OCI-LY1 (cell line): ENCODE measurements at regions not wholly inside any gene's neighbourhood (a gene's known extent, or its start where the extent isn't known, plus 50 kb on each side); places are given as distances from the start of the nearest gene placed in this dataset.

Source experiments
- H2AFZ ChIP-seq: fragments of 200-600 bp; sonication (generic), shearing (Covaris generic); 2 replicates; pipeline ENCODE4 v1.6.0; 2014; ENCODE audit warnings: antibody characterized with exemption, mild to moderate bottlenecking, low read length
- H3F3A ChIP-seq: fragments of 200-600 bp; sonication (generic), shearing (Covaris generic); 2 replicates; pipeline ENCODE4 v1.6.0; 2014; ENCODE audit warnings: mild to moderate bottlenecking, antibody characterized with exemption, low read length, moderate library complexity; ENCODE audit not compliant: insufficient read depth
- H3K27ac ChIP-seq: fragments of 200-600 bp; sonication (generic); 2 replicates; pipeline ENCODE4 v1.5.1; 2014; ENCODE audit warnings: low read length, mixed run types, mild to moderate bottlenecking, low read depth; ENCODE audit not compliant: poor library complexity, severe bottlenecking
- H3K27me3 ChIP-seq: fragments of 200-600 bp; sonication (generic); 2 replicates; pipeline ENCODE4 v1.6.0; 2014; ENCODE audit warnings: antibody characterized with exemption, mild to moderate bottlenecking, low read length, moderate library complexity; ENCODE audit not compliant: insufficient read depth
- H3K36me3 ChIP-seq: fragments of 200-600 bp; sonication (generic); 2 replicates; pipeline ENCODE4 v1.6.1; 2014; ENCODE audit warnings: mild to moderate bottlenecking, antibody characterized with exemption, low read length, moderate library complexity, mixed read lengths; ENCODE audit not compliant: insufficient read depth
- H3K4me1 ChIP-seq: fragments of 200-600 bp; sonication (generic); 2 replicates; pipeline ENCODE4 v1.5.1; 2014; ENCODE audit warnings: mild to moderate bottlenecking, low read length, moderate library complexity; ENCODE audit not compliant: insufficient read depth, severe bottlenecking
- H3K4me2 ChIP-seq: fragments of 200-600 bp; sonication (generic), shearing (Covaris generic); 2 replicates; pipeline ENCODE4 v1.6.1; 2014; ENCODE audit warnings: low read length
- H3K4me3 ChIP-seq: fragments of 200-600 bp; sonication (generic); 2 replicates; pipeline ENCODE4 v1.5.1; 2014; ENCODE audit warnings: low read length, low read depth, mild to moderate bottlenecking, mixed read lengths; ENCODE audit not compliant: poor library complexity, severe bottlenecking
- H3K79me2 ChIP-seq: fragments of 200-600 bp; shearing (Covaris generic); 2 replicates; pipeline ENCODE4 v1.6.1; 2016; ENCODE audit warnings: mixed run types, low read length, mixed read lengths; ENCODE audit not compliant: insufficient read depth
- H3K9ac ChIP-seq: fragments of 200-600 bp; sonication (generic), shearing (Covaris generic); 2 replicates; pipeline ENCODE4 v1.6.1; 2014; ENCODE audit warnings: mild to moderate bottlenecking, low read length, mixed read lengths
- H3K9me2 ChIP-seq: fragments of 200-600 bp; sonication (generic), shearing (Covaris generic); 2 replicates; pipeline ENCODE4 v1.6.1; 2014; ENCODE audit warnings: low read depth, mild to moderate bottlenecking, low read length, mixed read lengths
- H3K9me3 ChIP-seq: fragments of 200-600 bp; shearing (Covaris generic); 2 replicates; pipeline ENCODE4 v1.6.1; 2014; ENCODE audit warnings: low read length, mixed read lengths
- H4K20me1 ChIP-seq: fragments of 200-600 bp; sonication (generic), shearing (Covaris generic); 2 replicates; pipeline ENCODE4 v1.6.0; 2016; ENCODE audit warnings: mild to moderate bottlenecking, low read length; ENCODE audit not compliant: insufficient read depth
- CTCF ChIP-seq: fragments of 200-600 bp; sonication (generic), shearing (Covaris generic); IDR thresholded peaks from 2 replicates; pipeline ENCODE4 v1.5.1; 2017; ENCODE audit warnings: mild to moderate bottlenecking, antibody characterized with exemption, low read length, moderate library complexity, mixed read lengths
- EZH2 ChIP-seq: fragments of 200-600 bp; sonication (generic), shearing (Covaris generic); IDR thresholded peaks from 2 replicates; pipeline ENCODE4 v1.8.0; 2017; ENCODE audit warnings: borderline replicate concordance, mixed run types, mild to moderate bottlenecking, antibody characterized with exemption, low read length, moderate library complexity, mixed read lengths

DNA sequence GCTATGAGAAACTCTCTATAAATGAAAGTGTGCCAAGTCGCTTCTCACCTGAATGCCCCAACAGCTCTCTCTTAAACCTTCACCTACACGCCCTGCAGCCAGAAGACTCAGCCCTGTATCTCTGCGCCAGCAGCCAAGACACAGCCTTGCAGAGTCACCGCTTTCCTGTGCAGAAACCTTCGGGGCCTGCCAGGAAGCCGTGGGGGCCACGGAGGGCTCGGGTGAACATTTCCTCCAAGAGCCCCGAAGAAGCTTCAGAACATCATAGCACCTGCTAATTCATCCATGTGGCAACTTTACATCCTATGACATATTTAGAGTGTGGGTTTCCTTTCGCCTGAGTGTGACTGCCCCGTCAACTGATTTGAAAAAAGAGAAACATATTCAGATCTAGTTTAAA is 55.7 kb upstream of the PRSS58 start:
- Histone ChIP-seq H3K79me2 (no peaks in the 10 kb centered on the region), H3K9me2 (no peaks in the 10 kb centered on the region), H3K4me2 (no peak overlapping the region), H3K9me3 (no peaks in the 10 kb centered on the region), H3F3A (no peaks in the 10 kb centered on the region), H2AFZ (no peak overlapping the region), H3K9ac (no peak overlapping the region), H3K27ac (no peak overlapping the region), H3K4me3 (no peak overlapping the region), H4K20me1 (no peaks in the 10 kb centered on the region), H3K27me3 (peaks cover 6% of the 10 kb centered on the region; the same call in 1 of the 2 replicates), H3K4me1 (no peaks in the 10 kb centered on the region), H3K36me3 (no peaks in the 10 kb centered on the region)
- TF ChIP-seq CTCF, result no peak
- no peak for TF ChIP-seq EZH2

- no peak overlapping the region for H3K4me3 ChIP-seq
- H3F3A ChIP-seq, result no peaks in the 10 kb centered on the region
- no peaks in the 10 kb centered on the region for H3K4me1 ChIP-seq
- H3K9ac ChIP-seq, result no peak overlapping the region
- H3K27ac ChIP-seq, result no peak overlapping the region
- no peak for TF ChIP-seq EZH2
- TF ChIP-seq CTCF, result no peak
- H3K27me3 ChIP-seq, result peaks cover 6% of the 10 kb centered on the region; the same call in 1 of the 2 replicates
- H3K9me3 ChIP-seq, result no peaks in the 10 kb centered on the region
- H3K9me2 ChIP-seq, result no peaks in the 10 kb centered on the region
- no peaks in the 10 kb centered on the region for H3K79me2 ChIP-seq
- no peaks in the 10 kb centered on the region for H3K36me3 ChIP-seq
- H4K20me1 ChIP-seq, result no peaks in the 10 kb centered on the region
- no peak overlapping the region for H3K4me2 ChIP-seq
- H2AFZ ChIP-seq, result no peak overlapping the region
Observed at GRCh38 chr7:142311876-142312275, 54.0 kb upstream of the PRSS58 start.

DNA sequence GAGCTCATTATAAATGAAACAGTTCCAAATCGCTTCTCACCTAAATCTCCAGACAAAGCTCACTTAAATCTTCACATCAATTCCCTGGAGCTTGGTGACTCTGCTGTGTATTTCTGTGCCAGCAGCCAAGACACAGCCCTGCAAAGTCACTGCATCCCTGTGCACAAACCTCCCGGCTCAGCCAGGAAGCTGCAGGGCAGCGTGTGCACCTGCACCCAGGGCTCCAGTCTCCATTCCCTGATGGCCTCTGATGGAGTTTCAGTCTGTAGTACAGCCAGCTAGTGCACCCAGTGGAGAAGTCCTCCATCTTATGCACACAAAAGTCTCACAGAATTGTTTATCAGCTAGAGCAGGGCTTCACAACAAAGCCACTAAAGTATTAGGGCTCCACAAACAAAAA is 51.1 kb upstream of the PRSS58 start:
- Histone ChIP-seq H3K27me3 (peaks cover 6% of the 10 kb centered on the region; the same call in 1 of the 2 replicates), H3K4me1 (no peaks in the 10 kb centered on the region), H3K79me2 (no peaks in the 10 kb centered on the region), H3K4me3 (no peak overlapping the region), H3K9ac (no peak overlapping the region), H3F3A (no peaks in the 10 kb centered on the region), H4K20me1 (no peaks in the 10 kb centered on the region), H2AFZ (no peak overlapping the region), H3K4me2 (no peak overlapping the region), H3K9me2 (no peaks in the 10 kb centered on the region), H3K27ac (no peak overlapping the region), H3K36me3 (no peaks in the 10 kb centered on the region), H3K9me3 (no peaks in the 10 kb centered on the region)
- TF ChIP-seq EZH2, result no peak

DNA sequence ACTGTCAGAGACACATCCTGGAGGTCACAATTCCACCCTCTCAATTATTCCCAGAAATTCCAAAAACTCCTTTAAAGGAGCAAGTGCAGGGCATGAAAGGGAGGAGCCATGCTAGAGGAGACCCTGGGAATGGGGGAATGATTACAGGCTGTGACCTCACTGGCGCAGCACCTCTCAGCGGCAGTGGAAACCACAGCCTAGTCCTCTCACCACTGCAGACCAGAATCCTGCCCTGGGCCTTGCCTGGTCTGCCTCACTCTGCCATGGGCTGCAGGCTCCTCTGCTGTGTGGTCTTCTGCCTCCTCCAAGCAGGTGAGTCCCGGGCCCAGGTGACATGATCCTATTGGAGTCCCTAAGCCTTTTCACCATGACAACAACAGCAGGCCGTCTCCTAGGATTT is 50.5 kb upstream of the PRSS58 start:
- Histone ChIP-seq H3K79me2 (no peaks in the 10 kb centered on the region), H3K9ac (no peak overlapping the region), H3K9me2 (no peaks in the 10 kb centered on the region), H3F3A (no peaks in the 10 kb centered on the region), H4K20me1 (no peaks in the 10 kb centered on the region), H2AFZ (no peak overlapping the region), H3K4me2 (no peak overlapping the region), H3K4me1 (no peaks in the 10 kb centered on the region), H3K27me3 (peaks cover 6% of the 10 kb centered on the region; the same call in 1 of the 2 replicates), H3K4me3 (no peak overlapping the region), H3K36me3 (no peaks in the 10 kb centered on the region), H3K9me3 (no peaks in the 10 kb centered on the region), H3K27ac (no peak overlapping the region)
- TF ChIP-seq EZH2 (no peak), CTCF (no peak)
